GM12891 (cell line): ENCODE measurements at regions not wholly inside any gene's neighbourhood (a gene's known extent, or its start where the extent isn't known, plus 50 kb on each side); places are given as distances from the start of the nearest gene placed in this dataset.

Experiments
- DNase-seq: peaks from one replicate; pipeline ENCODE4 v3.0.0; 2011; ENCODE audit warnings: low spot score; ENCODE audit not compliant: insufficient read length
- FAIRE-seq: peaks from 2 replicates; lab custom pipeline; 2011; peaks lifted over from hg19 to GRCh38; lab: Jason Lieb, UNC
- PAX5 ChIP-seq: IDR thresholded peaks from 2 replicates; pipeline ENCODE4 v1.6.1; 2011; ENCODE audit warnings: low read length, moderate library complexity, mild to moderate bottlenecking; ENCODE audit not compliant: insufficient read depth, severe bottlenecking
- POLR2A ChIP-seq: IDR thresholded peaks from 2 replicates; pipeline ENCODE4 v1.6.1; 2011; ENCODE audit warnings: low read depth, low read length, control low read depth
- POLR2AphosphoS5 ChIP-seq: IDR thresholded peaks from 2 replicates; pipeline ENCODE4 v1.6.1; 2011; ENCODE audit warnings: low read depth, low read length, control low read depth
- POU2F2 ChIP-seq: IDR thresholded peaks from 2 replicates; pipeline ENCODE4 v1.6.1; 2011; ENCODE audit warnings: low read depth, mild to moderate bottlenecking, control low read depth, low read length, moderate library complexity
- SPI1 ChIP-seq: IDR thresholded peaks from 2 replicates; pipeline ENCODE4 v1.6.1; 2011; ENCODE audit warnings: low read depth, low read length, control low read depth
- TAF1 ChIP-seq: IDR thresholded peaks from 2 replicates; pipeline ENCODE4 v1.6.1; 2011; ENCODE audit warnings: low read depth, low read length, control low read depth

DNA sequence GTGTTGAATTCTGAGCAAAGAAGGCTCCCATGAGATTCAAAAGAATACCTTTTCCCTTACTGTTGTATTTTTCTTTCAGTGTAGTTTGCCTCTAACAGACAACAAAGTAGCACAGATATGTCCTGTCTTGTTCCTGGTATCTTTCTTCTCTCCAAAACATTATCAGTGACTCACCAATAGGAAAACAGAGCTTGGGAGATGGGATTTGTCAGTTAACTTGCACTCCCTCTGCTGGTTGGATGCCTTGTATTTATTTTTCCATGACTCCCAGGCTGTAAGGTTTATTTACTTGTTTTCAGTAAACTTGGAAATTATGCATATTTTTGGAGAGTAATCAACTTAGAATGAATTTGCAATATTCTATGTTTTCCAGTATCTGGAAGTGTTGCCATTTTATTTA lies 129.7 kb downstream of the SAMD9 start:
- TF ChIP-seq POU2F2 = no peak
- no peak for TF ChIP-seq POLR2AphosphoS5
- no peak for TF ChIP-seq PAX5
- TF ChIP-seq TAF1 = no peak
- TF ChIP-seq POLR2A = no peak
- no peak for TF ChIP-seq SPI1
- no peak for FAIRE-seq
- no peak for DNase-seq

- TF ChIP-seq POLR2AphosphoS5 = no peak
- TF ChIP-seq POLR2A = no peak
- no peak for TF ChIP-seq TAF1
- TF ChIP-seq PAX5 = no peak
- FAIRE-seq (no peak), DNase-seq (no peak)
Measured at GRCh38 chr7:92987538-92987937, 130.2 kb downstream of the SAMD9 start.

GRCh38 chr7:92987095-92987494 lies 130.7 kb downstream of the SAMD9 start:
- DNase-seq (no peak), FAIRE-seq (no peak)
- no peak for TF ChIP-seq SPI1
- TF ChIP-seq POLR2AphosphoS5 = no peak
- TF ChIP-seq TAF1 = no peak
- TF ChIP-seq POLR2A = no peak
- TF ChIP-seq PAX5 = no peak
- TF ChIP-seq POU2F2 = no peak

GRCh38 chr7:92982928-92983327 lies 134.9 kb downstream of the SAMD9 start:
- FAIRE-seq (no peak), DNase-seq (no peak)
- TF ChIP-seq SPI1 = no peak

GRCh38 chr7:92976931-92977330 lies 140.6 kb upstream of the CDK6 start:
- TF ChIP-seq SPI1 = no peak
- no peak for TF ChIP-seq POLR2A
- no peak for TF ChIP-seq TAF1
- TF ChIP-seq PAX5 = no peak
- no peak for TF ChIP-seq POLR2AphosphoS5
- TF ChIP-seq POU2F2 = no peak
- FAIRE-seq (no peak), DNase-seq (no peak)

GRCh38 chr7:92973974-92974373 lies 137.6 kb upstream of the CDK6 start:
- FAIRE-seq (no peak), DNase-seq (no peak)
- TF ChIP-seq POLR2AphosphoS5 (no peak), PAX5 (no peak), POU2F2 (no peak), TAF1 (no peak), SPI1 (no peak), POLR2A (no peak)

GRCh38 chr7:92973293-92973731 lies 136.9 kb upstream of the CDK6 start:
- TF ChIP-seq POU2F2 = no peak
- TF ChIP-seq TAF1 = no peak
- no peak for TF ChIP-seq SPI1
- no peak for TF ChIP-seq POLR2AphosphoS5
- TF ChIP-seq PAX5 = no peak
- TF ChIP-seq POLR2A = no peak
- FAIRE-seq (no peak), DNase-seq (no peak)

GRCh38 chr7:92972441-92972840 lies 136.1 kb upstream of the CDK6 start:
- no peak for TF ChIP-seq SPI1
- no peak for TF ChIP-seq POLR2A
- no peak for TF ChIP-seq POLR2AphosphoS5
- TF ChIP-seq PAX5 = no peak
- no peak for TF ChIP-seq TAF1
- TF ChIP-seq POU2F2 = no peak
- DNase-seq (no peak), FAIRE-seq (no peak)

DNA sequence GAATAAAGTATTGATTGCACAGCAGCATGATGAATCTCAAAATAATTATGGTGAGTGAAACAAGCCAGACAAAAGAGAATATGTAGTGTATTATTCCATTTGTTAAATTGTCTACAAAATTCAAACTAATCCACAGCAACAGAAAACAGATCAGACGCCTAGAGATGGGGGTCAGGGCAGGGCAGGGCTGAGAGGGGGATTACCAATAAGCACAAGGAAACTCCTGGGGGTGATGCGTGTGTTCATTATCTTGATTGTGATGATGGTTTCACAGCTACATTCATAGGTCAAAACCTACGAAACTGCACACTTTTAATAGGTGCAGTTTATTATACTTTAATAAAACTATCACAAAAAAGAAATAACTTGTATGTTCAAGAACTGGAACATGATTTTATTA lies 132.7 kb upstream of the CDK6 start:
- DNase-seq (no peak), FAIRE-seq (no peak)
- no peak for TF ChIP-seq TAF1
- TF ChIP-seq POLR2AphosphoS5 = no peak
- no peak for TF ChIP-seq SPI1
- TF ChIP-seq POLR2A = no peak
- no peak for TF ChIP-seq POU2F2
- no peak for TF ChIP-seq PAX5

DNA sequence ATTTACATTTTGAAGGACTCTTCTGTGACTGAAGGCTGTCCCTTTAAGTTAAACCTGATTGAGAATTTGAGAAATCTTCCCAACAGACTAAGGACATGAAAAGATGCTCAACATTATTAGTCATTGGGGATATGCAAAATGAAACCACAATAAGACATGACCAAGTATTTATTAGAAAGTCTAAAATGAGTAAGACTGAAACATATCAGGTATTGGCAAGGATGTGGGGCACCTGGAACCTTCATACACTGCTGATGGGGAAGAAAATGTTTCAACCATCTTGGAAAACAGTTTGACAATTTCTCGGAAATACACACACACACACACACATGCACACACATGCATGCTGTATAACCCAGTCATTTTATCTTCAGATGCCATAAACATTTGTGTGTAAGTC lies 132.1 kb upstream of the CDK6 start:
- no peak for TF ChIP-seq TAF1
- no peak for TF ChIP-seq SPI1
- no peak for TF ChIP-seq PAX5
- no peak for TF ChIP-seq POLR2A
- no peak for TF ChIP-seq POLR2AphosphoS5
- no peak for TF ChIP-seq POU2F2
- DNase-seq (no peak), FAIRE-seq (no peak)

DNA sequence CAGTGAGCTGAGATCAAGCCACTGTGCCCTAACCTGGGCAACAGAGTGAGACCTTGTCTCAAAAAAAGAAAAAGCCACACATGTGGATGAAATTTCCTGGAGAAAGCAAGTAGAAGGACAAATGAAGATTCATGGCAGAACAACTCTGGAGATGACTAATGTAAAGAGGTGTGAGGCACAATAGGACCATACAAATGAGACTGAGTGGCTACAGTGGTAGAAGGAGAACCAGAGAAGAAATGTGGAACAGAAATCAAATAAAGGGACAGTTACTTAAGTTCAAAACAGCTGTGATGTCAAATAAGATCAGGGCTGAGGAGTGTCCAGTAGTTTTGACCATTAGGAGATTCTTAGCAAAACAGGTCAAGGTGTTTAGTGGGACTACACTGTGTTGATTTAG lies 130.9 kb upstream of the CDK6 start:
- DNase-seq = no peak
- no peak for FAIRE-seq
- TF ChIP-seq POLR2AphosphoS5 = no peak
- 0 out of 2 replicates have a peak, but pooled peaks have one; percentile 5 for TF ChIP-seq SPI1
- TF ChIP-seq POLR2A = no peak
